Embryonic facial prominence (tissue), 1 donor: ENCODE measurements at regions not wholly inside any gene's neighbourhood (a gene's known extent, or its start where the extent isn't known, plus 50 kb on each side); places are given as distances from the start of the nearest gene placed in this dataset.
"Not testable (repeated sequence)": the region's sequence is repeated elsewhere in the genome, so short reads cannot be mapped to it uniquely, and the experiment has no call there.

Source experiments
- DNase-seq: peaks from one replicate; pipeline ENCODE4 v3.0.0-alpha.2; 2016; ENCODE audit errors: extremely low spot score

- no peak for DNase-seq
Measured at GRCh38 chr5:163947848-163948666, 442.6 kb downstream of the MAT2B start.

DNA sequence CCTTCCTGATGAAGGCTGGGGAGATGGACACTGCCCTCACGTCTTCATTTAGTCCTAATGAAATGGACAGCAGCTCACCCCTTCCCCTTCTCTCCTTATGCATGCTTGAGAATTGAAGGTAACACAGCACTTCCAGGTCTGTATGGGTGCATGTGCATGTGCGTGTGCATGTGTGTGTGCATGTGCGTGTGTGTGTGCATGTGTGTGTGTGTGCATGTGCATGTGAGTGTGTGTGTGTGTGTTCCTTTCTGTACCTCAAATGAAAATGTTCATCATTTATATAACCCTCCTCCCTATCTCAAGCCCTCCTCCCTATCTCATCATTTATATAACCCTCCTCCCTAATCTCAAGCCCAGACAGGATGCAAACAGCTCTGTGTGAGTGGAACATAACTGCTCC lies 444.8 kb downstream of the MAT2B start:
- DNase-seq = no peak

- DNase-seq = no peak
Measured at GRCh38 chr5:163951069-163951468, 445.6 kb downstream of the MAT2B start.

DNA sequence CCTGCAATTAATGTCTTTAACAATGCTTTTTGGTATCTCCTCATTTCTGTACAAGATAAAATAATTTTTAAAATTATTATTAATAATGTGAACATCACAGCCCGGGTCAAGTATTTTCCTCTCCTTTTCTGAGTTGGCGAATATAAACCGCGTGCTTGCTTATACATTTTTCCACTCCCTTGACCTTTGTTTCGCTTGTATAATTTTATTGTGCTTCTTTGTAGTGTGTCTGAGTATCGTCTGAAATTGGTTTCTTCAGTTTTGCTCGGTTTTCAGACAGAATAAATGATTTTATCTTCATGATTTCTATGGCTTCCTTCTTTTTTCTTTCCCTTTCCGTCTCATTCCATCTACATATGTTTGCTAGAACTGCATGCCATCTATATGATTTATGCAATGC lies 448.5 kb downstream of the MAT2B start:
- no peak for DNase-seq

DNA sequence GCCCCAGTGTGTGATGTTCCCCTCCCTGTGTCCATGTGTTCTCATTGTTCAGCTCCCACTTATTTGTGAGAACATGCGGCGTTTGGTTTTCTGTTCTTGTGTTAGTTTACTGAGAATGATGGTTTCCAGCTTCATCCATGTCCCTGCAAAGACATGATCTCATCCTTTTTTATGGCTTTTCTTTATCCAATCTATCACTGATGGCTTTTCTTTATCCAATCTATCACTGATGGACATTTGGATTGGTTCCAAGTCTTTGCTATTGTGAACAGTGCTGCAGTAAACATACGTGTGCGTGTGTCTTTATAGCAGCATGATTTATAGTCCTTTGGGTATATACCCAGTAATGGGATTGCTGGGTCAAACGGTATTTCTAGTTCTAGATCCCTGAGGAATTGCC lies 455.8 kb downstream of the MAT2B start:
- not testable (repeated sequence) for DNase-seq

DNA sequence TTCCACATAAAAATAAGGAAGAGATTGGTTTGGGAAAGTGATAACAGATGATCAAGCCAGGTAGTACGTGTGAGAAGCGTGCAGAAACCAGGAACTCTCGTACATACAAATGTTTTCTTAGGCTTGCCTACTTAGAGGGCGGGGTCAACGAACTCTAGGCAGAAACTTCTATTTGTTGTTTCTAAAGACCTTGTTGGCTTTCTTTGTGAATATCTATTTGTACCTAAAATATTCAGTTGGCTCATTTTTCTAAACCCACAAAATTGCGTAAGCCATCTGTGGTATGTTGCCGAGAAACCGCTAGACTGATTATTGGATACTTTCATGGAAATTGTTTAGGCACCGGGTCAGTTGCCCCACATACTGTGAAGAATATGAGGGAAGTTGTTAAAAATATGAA lies 458.5 kb downstream of the MAT2B start:
- no peak for DNase-seq

DNA sequence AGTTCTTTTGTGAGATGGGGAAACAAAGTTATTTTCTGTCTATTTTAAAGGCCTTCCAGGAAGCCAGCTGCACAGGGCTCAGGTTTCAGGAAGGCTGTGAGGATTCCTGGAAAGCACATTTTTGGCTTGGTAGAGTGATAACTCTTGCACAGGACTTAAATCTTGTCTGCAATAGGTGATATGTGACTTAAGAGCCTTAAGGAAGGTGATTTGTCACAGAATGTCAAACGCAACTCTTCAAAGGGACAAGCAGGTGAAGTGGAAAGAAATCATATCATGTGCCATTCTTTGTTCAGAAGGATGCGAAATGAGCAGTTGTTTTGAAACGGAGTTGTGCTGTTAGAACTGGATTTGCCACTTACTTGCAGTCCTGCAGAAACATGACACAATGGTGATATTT lies 459.3 kb downstream of the MAT2B start:
- no peak for DNase-seq

GRCh38 chr5:163967268-163967667 lies 461.8 kb downstream of the MAT2B start:
- DNase-seq = no peak

- no peak for DNase-seq
Measured at GRCh38 chr5:163968651-163969050, 463.2 kb downstream of the MAT2B start.

GRCh38 chr5:163976696-163977095 lies 471.3 kb downstream of the MAT2B start:
- no peak for DNase-seq

DNA sequence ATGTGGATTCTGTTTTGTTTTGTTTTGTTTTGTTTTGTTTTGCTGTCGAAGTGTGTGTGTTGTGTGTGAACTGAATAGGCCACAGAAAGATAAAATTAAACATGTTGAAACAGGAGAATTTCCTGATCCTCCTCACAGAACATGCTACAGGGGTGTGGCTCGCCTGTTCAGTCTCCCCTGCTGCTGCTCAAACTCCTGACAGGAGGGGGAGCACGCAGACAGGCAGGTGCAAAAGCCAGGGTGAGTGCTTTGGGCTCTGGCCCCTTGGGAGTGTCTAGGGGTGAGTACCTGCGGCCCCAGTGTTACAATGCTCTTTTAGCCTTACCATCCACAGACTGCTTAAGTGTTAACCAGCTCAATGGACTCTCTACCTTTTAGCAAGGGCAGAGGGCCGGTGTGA lies 473.5 kb downstream of the MAT2B start:
- DNase-seq = no peak

- no peak for DNase-seq
Measured at GRCh38 chr5:163988566-163988965, 483.1 kb downstream of the MAT2B start.

- no peak for DNase-seq
Measured at GRCh38 chr5:163993126-163993525, 487.7 kb downstream of the MAT2B start.

GRCh38 chr5:163995206-163995605 lies 489.8 kb downstream of the MAT2B start:
- DNase-seq = no peak

DNA sequence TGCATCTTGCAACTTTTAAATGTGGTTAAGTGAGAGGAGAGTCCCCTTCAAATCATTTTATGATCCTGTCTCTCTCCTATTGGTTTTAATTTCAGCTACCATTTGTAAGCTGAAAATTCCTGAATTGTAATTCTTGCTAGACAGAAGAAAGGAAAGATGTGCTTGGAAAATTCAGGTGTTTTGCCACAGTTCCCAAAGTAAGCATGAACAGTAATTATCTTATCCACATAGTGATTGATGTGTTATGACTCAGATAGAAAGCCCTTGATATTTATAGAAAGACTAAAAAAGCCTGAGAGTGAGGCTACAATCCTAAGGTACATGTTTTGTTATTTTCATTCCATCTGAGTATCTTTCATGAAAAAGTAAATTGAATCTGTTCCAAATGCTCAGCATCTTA lies 492.5 kb downstream of the MAT2B start:
- DNase-seq = no peak

DNA sequence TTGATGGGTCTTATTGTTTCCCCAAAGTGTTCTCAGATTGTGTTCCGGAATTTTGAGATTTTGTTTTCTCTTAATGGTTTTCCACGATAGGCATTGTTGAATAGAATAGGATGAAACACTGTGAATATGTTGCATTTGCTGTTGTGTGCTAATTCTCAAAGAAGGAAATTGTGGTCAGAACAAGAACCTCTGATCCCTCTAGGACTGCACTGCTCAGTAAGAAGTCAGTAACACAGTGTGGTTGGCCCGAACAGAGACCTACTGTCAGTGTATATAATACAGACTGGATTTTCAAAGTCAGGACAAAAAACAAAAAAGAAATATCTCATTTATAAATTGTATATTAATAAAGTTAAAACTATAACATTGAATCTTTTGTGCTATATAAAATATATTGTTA lies 494.8 kb downstream of the MAT2B start:
- DNase-seq = no peak

- no peak for DNase-seq
Measured at GRCh38 chr5:164000819-164001218, 495.4 kb downstream of the MAT2B start.

DNA sequence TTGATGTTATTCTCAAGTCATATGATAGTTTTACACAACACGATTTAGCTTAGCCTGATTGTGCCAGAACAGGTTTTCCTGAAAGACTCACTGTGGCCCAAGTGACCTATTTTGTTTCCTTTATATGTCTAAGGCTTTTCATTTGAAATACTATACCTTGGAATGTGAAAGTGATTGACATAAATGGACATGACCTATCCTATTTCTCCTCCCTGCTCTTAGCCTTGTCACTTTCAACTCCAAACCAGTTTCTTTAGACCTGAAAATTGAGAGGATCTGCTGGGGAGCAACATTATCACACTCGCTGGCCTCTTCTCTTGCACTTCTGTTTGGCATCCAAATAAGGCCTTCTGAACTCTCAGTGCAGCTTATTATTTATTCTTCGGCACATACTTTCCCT lies 496.8 kb downstream of the MAT2B start:
- no peak for DNase-seq

DNA sequence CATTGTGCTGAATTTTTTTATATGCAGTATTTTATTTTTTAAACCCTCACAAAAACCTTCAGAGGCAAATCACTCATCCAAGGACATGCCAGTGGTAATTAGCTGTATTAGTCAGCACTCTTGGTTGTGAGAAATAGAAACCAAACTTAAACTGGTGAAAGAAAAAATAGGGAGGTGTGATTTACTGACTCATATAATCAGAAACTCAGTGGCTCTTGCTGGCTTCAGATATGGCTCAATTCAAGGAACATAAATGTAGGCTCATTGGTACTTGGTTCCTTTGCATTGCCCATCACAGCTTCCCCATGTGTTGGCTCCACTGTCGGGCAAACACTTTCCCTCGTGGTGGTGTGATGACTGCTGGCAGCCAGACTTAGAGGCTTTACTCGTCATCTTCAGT lies 497.2 kb downstream of the MAT2B start:
- DNase-seq = no peak

DNA sequence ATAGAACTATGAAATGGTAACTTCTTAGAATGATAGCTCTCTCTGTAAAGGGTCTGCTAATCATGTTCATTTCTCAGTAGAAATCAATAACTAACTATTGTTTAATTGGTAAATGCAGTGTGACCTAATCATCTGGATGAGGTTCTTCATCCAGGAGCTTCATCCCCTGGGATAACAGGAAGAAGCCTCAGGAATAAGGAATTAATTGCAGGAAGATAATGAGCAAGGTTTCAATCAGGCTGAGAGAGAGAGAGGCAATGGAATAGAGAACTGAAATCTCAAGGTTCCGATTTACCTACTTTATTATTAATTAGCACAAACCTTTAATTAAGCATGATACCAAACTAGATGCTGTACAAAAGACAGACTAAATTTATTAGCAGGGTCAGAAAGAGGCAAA lies 499.7 kb downstream of the MAT2B start:
- DNase-seq = no peak

GRCh38 chr5:164007064-164007463 lies 501.6 kb downstream of the MAT2B start:
- no peak for DNase-seq

- DNase-seq = no peak
Measured at GRCh38 chr5:164009621-164010020, 504.2 kb downstream of the MAT2B start.

DNA sequence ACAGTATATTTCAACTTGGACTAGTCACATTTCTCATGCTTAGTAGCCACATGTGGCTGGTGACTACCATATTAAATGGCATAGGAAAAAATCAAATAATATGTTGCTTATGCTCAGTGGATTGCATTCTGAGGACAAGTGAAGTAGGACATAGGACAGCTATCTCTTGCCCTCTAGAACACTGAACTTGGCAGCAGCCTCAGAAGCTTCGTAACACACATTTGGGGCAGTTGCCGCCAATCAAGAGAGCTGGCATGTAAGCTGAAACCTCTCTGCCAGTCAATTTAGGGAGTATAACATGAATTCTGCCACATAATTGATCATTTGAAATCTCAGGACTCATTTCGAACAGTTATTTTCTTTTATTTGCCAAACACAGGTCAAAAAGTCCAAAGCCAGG lies 505.5 kb downstream of the MAT2B start:
- DNase-seq = no peak

- no peak for DNase-seq
Measured at GRCh38 chr5:164012371-164012770, 507.0 kb downstream of the MAT2B start.
